Panc1 (cell line): ENCODE measurements at regions not wholly inside any gene's neighbourhood (a gene's known extent, or its start where the extent isn't known, plus 50 kb on each side); places are given as distances from the start of the nearest gene placed in this dataset.

Experiments used
- ATAC-seq: fragments of 200-7000 bp; cut with Tn5 transposase; 2 replicates; pipeline ENCODE4 v1.9.1; 2020; ENCODE audit warnings: mild to moderate bottlenecking, moderate library complexity
- BruUV-seq: library from RNA; stranded (reverse); fragments of 400-500 nt; replicated peaks from 2 replicates; lab custom pipeline; 2021; lab: Mats Ljungman, UMichigan
- CTCF ChIA-PET: fragments of 300-600 bp; sonication (Branson Sonifier 250); formaldehyde crosslinking; loops from one replicate; lab custom pipeline; 2022; ENCODE audit warnings: antibody characterized with exemption; lab: Charles Lee
- POLR2A ChIA-PET: fragments of 300-600 bp; sonication (Branson Sonifier 250); formaldehyde crosslinking; loops from one replicate; lab custom pipeline; 2022; ENCODE audit warnings: antibody characterized with exemption; lab: Charles Lee
- DNase-seq: peaks from one replicate; pipeline ENCODE4 v3.0.0-alpha.2; 2010; ENCODE audit warnings: low read depth, low spot score
- H3K27ac ChIP-seq: 2 replicates; pipeline ENCODE4 v1.5.1; 2011; ENCODE audit warnings: mild to moderate bottlenecking, low read length, inconsistent platforms
- H3K27me3 ChIP-seq: fragments of 200-500 bp; sonication (Bioruptor generic); 2 replicates; pipeline ENCODE4 v1.6.0; 2014; ENCODE audit warnings: low read length, inconsistent platforms; ENCODE audit not compliant: control insufficient read depth, insufficient read depth
- H3K36me3 ChIP-seq: fragments of 200-500 bp; sonication (Bioruptor generic); 2 replicates; pipeline ENCODE4 v1.5.1; 2014; ENCODE audit warnings: inconsistent platforms, mild to moderate bottlenecking, low read length, moderate library complexity; ENCODE audit not compliant: control insufficient read depth, insufficient read depth
- H3K4me1 ChIP-seq: 2 replicates; pipeline ENCODE4 v1.5.1; 2011; ENCODE audit warnings: inconsistent platforms, mild to moderate bottlenecking, low read length, moderate library complexity; ENCODE audit not compliant: control insufficient read depth, insufficient read depth
- H3K4me3 ChIP-seq, 2 experiments: 2 replicates each; pipeline ENCODE4 v1.5.1; 2011 to 2012; ENCODE audit warnings: low read depth in 2 of 2, low read length in 2 of 2, mild to moderate bottlenecking in 2 of 2, inconsistent platforms in 1 of 2, moderate library complexity in 1 of 2
- H3K9me3 ChIP-seq: fragments of 200-500 bp; sonication (Bioruptor generic); 2 replicates; pipeline ENCODE4 v1.5.1; 2014; ENCODE audit warnings: low read depth, mild to moderate bottlenecking, inconsistent platforms, low read length, moderate library complexity; ENCODE audit not compliant: control insufficient read depth, insufficient read depth
- POLR2AphosphoS5 ChIP-seq: IDR thresholded peaks from 2 replicates; pipeline ENCODE4 v1.6.1; 2012; ENCODE audit warnings: mild to moderate bottlenecking, low read depth, low read length, moderate library complexity
- SIN3A ChIP-seq: IDR thresholded peaks from 2 replicates; pipeline ENCODE4 v1.6.1; 2012; ENCODE audit warnings: low read depth, mild to moderate bottlenecking, low read length, moderate library complexity, borderline replicate concordance; ENCODE audit not compliant: insufficient read depth
- TCF7L2 ChIP-seq: IDR thresholded peaks from 2 replicates; pipeline ENCODE4 v1.6.1; 2011; ENCODE audit warnings: mild to moderate bottlenecking, low read depth, low read length, inconsistent platforms
- in situ Hi-C: cut with HindIII; loops from 2 replicates; pipeline ENCODE4 v1.10.0; 2016; ENCODE audit warnings: low sequenced_read_pairs, low pct_unique_long_range_greater_than_20kb
- intact Hi-C: fragments of 100-400 bp; cut with micrococcal nuclease; formaldehyde crosslinking; loops from one replicate; pipeline ENCODE4 v1.10.0; 2022; ENCODE audit not compliant: unreplicated experiment
- TF ChIP-seq, protein P1 (sequence below): fragments of 450-650 bp; IDR thresholded peaks from 2 replicates; pipeline ENCODE4 v1.5.1; 2017; ENCODE audit warnings: mild to moderate bottlenecking
- TF ChIP-seq, protein P2 (sequence below), 2 experiments: IDR thresholded peaks; 2 replicates each; pipeline ENCODE4 v1.6.1; 2011 to 2012; ENCODE audit warnings: low read depth in 2 of 2, control low read depth in 1 of 2, low read length in 1 of 2, mild to moderate bottlenecking in 1 of 2, moderate library complexity in 1 of 2; ENCODE audit not compliant: insufficient read depth in 1 of 2

DNA sequence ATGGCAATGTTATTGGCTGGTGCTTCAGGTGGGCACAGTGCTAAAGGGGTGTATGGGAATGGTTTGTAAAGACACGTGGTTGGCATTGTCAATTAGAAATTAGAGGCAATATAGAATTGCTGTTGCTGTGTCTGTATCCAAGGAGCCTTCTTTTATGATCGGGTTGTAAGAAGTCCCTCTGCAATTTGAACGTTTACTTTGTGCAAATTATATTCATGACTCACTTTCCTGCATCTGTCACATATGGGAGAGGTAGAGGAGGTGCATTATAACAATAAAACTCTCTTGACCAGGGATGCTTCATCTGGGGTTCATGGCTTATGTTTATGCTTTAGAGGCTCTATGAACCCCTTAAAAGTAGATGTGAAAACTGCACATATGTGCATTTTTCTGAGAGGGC is 130.4 kb upstream of the DNAH14 start:
- Histone ChIP-seq H3K4me3 (no peak overlapping the region), H3K27me3 (no peaks in the 10 kb centered on the region; the same call in none of the 2 replicates), H3K9me3 (no peaks in the 10 kb centered on the region), H3K4me1 (no peaks in the 10 kb centered on the region), H3K36me3 (no peaks in the 10 kb centered on the region), H3K27ac (no peak overlapping the region)
- TF ChIP-seq SIN3A: no peak
- TF ChIP-seq TCF7L2: no peak
- TF ChIP-seq POLR2AphosphoS5: no peak
- TF ChIP-seq, protein P1, sequence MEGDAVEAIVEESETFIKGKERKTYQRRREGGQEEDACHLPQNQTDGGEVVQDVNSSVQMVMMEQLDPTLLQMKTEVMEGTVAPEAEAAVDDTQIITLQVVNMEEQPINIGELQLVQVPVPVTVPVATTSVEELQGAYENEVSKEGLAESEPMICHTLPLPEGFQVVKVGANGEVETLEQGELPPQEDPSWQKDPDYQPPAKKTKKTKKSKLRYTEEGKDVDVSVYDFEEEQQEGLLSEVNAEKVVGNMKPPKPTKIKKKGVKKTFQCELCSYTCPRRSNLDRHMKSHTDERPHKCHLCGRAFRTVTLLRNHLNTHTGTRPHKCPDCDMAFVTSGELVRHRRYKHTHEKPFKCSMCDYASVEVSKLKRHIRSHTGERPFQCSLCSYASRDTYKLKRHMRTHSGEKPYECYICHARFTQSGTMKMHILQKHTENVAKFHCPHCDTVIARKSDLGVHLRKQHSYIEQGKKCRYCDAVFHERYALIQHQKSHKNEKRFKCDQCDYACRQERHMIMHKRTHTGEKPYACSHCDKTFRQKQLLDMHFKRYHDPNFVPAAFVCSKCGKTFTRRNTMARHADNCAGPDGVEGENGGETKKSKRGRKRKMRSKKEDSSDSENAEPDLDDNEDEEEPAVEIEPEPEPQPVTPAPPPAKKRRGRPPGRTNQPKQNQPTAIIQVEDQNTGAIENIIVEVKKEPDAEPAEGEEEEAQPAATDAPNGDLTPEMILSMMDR: no peak
- TF ChIP-seq, protein P2, sequence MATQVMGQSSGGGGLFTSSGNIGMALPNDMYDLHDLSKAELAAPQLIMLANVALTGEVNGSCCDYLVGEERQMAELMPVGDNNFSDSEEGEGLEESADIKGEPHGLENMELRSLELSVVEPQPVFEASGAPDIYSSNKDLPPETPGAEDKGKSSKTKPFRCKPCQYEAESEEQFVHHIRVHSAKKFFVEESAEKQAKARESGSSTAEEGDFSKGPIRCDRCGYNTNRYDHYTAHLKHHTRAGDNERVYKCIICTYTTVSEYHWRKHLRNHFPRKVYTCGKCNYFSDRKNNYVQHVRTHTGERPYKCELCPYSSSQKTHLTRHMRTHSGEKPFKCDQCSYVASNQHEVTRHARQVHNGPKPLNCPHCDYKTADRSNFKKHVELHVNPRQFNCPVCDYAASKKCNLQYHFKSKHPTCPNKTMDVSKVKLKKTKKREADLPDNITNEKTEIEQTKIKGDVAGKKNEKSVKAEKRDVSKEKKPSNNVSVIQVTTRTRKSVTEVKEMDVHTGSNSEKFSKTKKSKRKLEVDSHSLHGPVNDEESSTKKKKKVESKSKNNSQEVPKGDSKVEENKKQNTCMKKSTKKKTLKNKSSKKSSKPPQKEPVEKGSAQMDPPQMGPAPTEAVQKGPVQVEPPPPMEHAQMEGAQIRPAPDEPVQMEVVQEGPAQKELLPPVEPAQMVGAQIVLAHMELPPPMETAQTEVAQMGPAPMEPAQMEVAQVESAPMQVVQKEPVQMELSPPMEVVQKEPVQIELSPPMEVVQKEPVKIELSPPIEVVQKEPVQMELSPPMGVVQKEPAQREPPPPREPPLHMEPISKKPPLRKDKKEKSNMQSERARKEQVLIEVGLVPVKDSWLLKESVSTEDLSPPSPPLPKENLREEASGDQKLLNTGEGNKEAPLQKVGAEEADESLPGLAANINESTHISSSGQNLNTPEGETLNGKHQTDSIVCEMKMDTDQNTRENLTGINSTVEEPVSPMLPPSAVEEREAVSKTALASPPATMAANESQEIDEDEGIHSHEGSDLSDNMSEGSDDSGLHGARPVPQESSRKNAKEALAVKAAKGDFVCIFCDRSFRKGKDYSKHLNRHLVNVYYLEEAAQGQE (IDR thresholded peaks at IDR 0.05; ENCODE audit: insufficient read depth in 1 of 2, low read depth in 2 of 2, low read length in 1 of 2): no peak
- intact Hi-C loops: no loop called here
- POLR2A ChIA-PET: no interaction called here
- in situ Hi-C loops: no loop called here
- no peak for ATAC-seq
- CTCF ChIA-PET: no interaction called here
- no peak for DNase-seq
- no TSS peak for BruUV-seq

DNA sequence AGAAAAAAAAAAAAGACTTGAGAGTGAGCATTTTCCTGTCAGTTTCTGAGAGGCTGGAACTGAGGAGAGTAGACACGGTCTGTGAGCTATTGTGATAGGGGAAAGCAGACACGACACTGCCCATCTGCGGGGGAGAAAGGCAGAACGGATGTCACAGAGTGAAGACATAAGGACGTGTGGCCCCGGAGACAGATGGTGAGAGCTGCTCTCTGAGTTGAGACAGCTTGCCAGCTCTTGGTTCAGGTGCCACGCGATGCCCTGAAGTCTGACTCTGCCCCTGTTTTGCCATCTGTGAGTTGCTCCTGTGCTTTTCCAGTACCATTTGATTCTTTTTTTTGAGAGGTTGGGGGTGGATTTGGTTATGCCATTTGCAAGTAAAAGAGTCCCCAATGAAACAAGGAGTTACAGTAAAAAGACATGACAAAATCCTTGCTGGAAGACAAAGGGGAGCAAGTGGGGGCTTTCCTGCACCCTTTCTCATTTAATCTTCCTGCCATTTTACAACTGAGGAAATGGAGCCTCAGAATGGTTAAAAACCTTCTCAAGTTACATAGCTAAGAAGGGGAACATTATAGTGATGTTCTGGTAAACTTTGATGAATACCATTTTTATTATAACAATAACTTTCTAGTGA is 128.9 kb upstream of the DNAH14 start:
- H3K27ac ChIP-seq: no peak overlapping the region
- H3K4me3 ChIP-seq: no peak overlapping the region
- CTCF ChIA-PET: no interaction called here
- no peaks in the 10 kb centered on the region for H3K4me1 ChIP-seq
- no peak for ATAC-seq
- POLR2A ChIA-PET: interaction anchor here (0.6 kb wide), 1 partner anchor 259 kb away, joined by 12 read pairs; no protein-coding TSS in a partner anchor
- intact Hi-C loops (no loop called here), in situ Hi-C loops (no loop called here)
- H3K36me3 ChIP-seq: no peaks in the 10 kb centered on the region
- no peak for DNase-seq
- no peaks in the 10 kb centered on the region; the same call in none of the 2 replicates for H3K27me3 ChIP-seq
- TF ChIP-seq POLR2AphosphoS5 (no peak), TCF7L2 (no peak), SIN3A (no peak)
- TF ChIP-seq, protein P1: no peak
- TF ChIP-seq, protein P2 (IDR thresholded peaks at IDR 0.05; ENCODE audit: insufficient read depth in 1 of 2, low read depth in 2 of 2, low read length in 1 of 2): no peak
- H3K9me3 ChIP-seq: no peaks in the 10 kb centered on the region
- BruUV-seq: no TSS peak
